ENCODE measurements at regions not wholly inside any gene's neighbourhood (a gene's known extent, or its start where the extent isn't known, plus 50 kb on each side); places are given as distances from the start of the nearest gene placed in this dataset.

- intact Hi-C loops (cut with DNase I), result no loop called here
- H3K36me3 ChIP-seq, result no peaks in the 10 kb centered on the region
- H3K4me3 ChIP-seq, result no peak overlapping the region
- H3K27ac ChIP-seq, result no peak overlapping the region
- TF ChIP-seq POLR2A (IDR thresholded peaks at IDR 0.05), result no peak
- TF ChIP-seq, protein P1, sequence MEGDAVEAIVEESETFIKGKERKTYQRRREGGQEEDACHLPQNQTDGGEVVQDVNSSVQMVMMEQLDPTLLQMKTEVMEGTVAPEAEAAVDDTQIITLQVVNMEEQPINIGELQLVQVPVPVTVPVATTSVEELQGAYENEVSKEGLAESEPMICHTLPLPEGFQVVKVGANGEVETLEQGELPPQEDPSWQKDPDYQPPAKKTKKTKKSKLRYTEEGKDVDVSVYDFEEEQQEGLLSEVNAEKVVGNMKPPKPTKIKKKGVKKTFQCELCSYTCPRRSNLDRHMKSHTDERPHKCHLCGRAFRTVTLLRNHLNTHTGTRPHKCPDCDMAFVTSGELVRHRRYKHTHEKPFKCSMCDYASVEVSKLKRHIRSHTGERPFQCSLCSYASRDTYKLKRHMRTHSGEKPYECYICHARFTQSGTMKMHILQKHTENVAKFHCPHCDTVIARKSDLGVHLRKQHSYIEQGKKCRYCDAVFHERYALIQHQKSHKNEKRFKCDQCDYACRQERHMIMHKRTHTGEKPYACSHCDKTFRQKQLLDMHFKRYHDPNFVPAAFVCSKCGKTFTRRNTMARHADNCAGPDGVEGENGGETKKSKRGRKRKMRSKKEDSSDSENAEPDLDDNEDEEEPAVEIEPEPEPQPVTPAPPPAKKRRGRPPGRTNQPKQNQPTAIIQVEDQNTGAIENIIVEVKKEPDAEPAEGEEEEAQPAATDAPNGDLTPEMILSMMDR (IDR thresholded peaks at IDR 0.05), result no peak
- no peak for DNase-seq (ENCODE audit: extremely low spot score in 2 of 2)
- H3K27me3 ChIP-seq, result no peaks in the 10 kb centered on the region
- no peaks in the 10 kb centered on the region for H3K4me1 ChIP-seq
- no peaks in the 10 kb centered on the region for H3K9me3 ChIP-seq
Measured at GRCh38 chrX:20369468-20369867, 102.8 kb upstream of the RPS6KA3 start.

- no peak for DNase-seq (ENCODE audit: extremely low spot score in 2 of 2)
- H3K27me3 ChIP-seq, result no peaks in the 10 kb centered on the region
- H3K4me1 ChIP-seq, result peaks cover 12% of the 10 kb centered on the region
- TF ChIP-seq POLR2AphosphoS5 (IDR thresholded peaks at IDR 0.05; ENCODE audit: insufficient read depth in 1 of 2, low read depth in 1 of 2) (no peak), POLR2A (IDR thresholded peaks at IDR 0.05) (no peak)
- TF ChIP-seq, protein P1 (IDR thresholded peaks at IDR 0.05), result no peak
- no peaks in the 10 kb centered on the region for H3K36me3 ChIP-seq
- intact Hi-C loops (cut with DNase I), result no loop called here
- no peak overlapping the region for H3K4me3 ChIP-seq
- no peak overlapping the region for H3K27ac ChIP-seq
- H3K9me3 ChIP-seq, result no peaks in the 10 kb centered on the region
Measured at GRCh38 chrX:20364238-20364637, 97.5 kb upstream of the RPS6KA3 start.

DNA sequence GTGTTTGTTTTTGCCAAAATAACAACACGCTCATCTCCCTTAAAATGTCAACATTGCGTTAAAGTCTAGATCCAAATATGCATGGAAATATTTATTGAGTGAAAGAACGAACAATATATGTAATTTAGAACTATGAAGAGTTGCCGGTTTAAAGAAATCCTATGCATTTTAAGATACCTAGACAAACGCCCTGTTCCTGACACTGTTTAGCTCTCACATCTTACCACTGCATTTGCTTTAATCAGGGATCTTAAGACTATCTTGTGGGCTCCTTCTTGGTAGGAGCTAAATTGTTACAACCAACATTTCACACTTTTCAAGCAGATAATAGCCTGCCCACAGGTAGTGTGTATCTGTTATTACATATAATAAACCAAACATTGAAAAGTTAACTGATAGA lies 96.6 kb upstream of the RPS6KA3 start:
- Histone ChIP-seq H3K4me1 (peaks cover 12% of the 10 kb centered on the region), H3K27ac (no peak overlapping the region), H3K36me3 (no peaks in the 10 kb centered on the region), H3K9me3 (no peaks in the 10 kb centered on the region), H3K27me3 (no peaks in the 10 kb centered on the region), H3K4me3 (no peak overlapping the region)
- DNase-seq (ENCODE audit: extremely low spot score in 2 of 2), result no peak
- intact Hi-C loops (cut with DNase I), result no loop called here
- TF ChIP-seq POLR2A (IDR thresholded peaks at IDR 0.05) (no peak), POLR2AphosphoS5 (IDR thresholded peaks at IDR 0.05; ENCODE audit: insufficient read depth in 1 of 2, low read depth in 1 of 2) (no peak)
- TF ChIP-seq, protein P1 (IDR thresholded peaks at IDR 0.05), result no peak

DNA sequence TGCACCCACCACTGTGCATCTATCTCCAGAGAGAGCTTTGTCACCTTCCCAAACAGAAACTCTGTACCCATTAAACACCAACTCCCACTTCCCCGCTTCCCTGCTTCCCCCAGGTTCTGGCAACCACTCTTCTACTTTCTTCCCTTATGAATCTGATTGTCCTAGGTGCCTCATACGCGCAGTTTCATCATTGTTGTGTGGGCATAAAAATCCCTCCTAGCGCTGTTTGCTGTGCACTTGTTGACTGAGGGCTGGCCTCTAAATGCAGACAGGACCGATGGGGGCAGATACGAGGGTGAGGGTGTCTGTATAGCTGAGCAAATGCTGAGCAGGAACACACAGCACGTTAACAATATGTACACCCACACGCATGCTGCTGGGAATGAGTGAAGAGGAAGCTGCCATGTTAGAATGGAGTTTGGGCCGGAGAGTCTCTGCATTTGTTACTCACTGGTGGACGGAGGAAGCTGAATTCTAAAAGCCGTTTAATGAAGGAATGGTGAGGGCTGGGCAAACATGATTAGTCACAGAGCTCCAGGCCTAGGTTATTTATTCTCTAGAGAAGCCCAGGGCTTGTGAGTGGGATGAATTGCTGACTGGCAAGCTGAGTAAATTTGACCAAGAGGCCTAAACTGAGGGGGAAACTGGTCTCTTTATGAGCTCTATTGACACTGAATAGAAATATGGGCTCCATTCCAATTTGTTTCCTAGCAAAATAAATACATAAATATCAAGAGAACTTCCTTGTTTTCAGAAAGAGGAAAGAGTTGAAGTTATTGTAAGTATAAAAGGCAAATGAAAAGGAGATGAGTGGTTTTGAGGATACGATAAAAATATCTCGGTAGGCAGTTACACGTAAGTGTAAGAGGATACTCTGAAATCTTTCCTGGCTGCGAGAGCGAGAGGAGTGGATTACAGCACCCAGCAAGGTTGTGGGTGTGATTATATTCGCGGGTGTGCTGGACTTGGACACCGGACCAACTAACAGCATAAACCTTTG lies 95.9 kb upstream of the RPS6KA3 start:
- peaks cover 12% of the 10 kb centered on the region for H3K4me1 ChIP-seq
- H3K27me3 ChIP-seq, result no peaks in the 10 kb centered on the region
- DNase-seq (ENCODE audit: extremely low spot score in 2 of 2), result no peak
- H3K27ac ChIP-seq, result peak overlapping the region; percentile 39
- H3K4me3 ChIP-seq, result no peak overlapping the region
- no peaks in the 10 kb centered on the region for H3K36me3 ChIP-seq
- TF ChIP-seq POLR2AphosphoS5 (IDR thresholded peaks at IDR 0.05; ENCODE audit: insufficient read depth in 1 of 2, low read depth in 1 of 2), result no peak
- no peak for TF ChIP-seq POLR2A (IDR thresholded peaks at IDR 0.05)
- TF ChIP-seq, protein P1 (IDR thresholded peaks at IDR 0.05), result no peak
- no peaks in the 10 kb centered on the region for H3K9me3 ChIP-seq
- intact Hi-C loops (cut with DNase I), result no loop called here

GRCh38 chrX:20361890-20362262 lies 95.2 kb upstream of the RPS6KA3 start:
- Histone ChIP-seq H3K4me1 (peaks cover 12% of the 10 kb centered on the region), H3K9me3 (no peaks in the 10 kb centered on the region), H3K27me3 (no peaks in the 10 kb centered on the region), H3K36me3 (no peaks in the 10 kb centered on the region), H3K27ac (no peak overlapping the region), H3K4me3 (no peak overlapping the region)
- intact Hi-C loops (cut with DNase I), result no loop called here
- TF ChIP-seq, protein P1 (IDR thresholded peaks at IDR 0.05), result no peak
- TF ChIP-seq POLR2AphosphoS5 (IDR thresholded peaks at IDR 0.05; ENCODE audit: insufficient read depth in 1 of 2, low read depth in 1 of 2), result no peak
- DNase-seq (ENCODE audit: extremely low spot score in 2 of 2), result no peak
